SK-N-SH (cell line): ENCODE measurements at regions not wholly inside any gene's neighbourhood (a gene's known extent, or its start where the extent isn't known, plus 50 kb on each side); places are given as distances from the start of the nearest gene placed in this dataset.

ENCODE experiments used
- JUND ChIP-seq: IDR thresholded peaks from 2 replicates; pipeline ENCODE4 v1.4.0; 2012
- NRF1 ChIP-seq: IDR thresholded peaks from 2 replicates; pipeline ENCODE4 v1.6.1; 2012; ENCODE audit warnings: low read depth, mild to moderate bottlenecking, low read length
- POLR2AphosphoS5 ChIP-seq: IDR thresholded peaks from 2 replicates; pipeline ENCODE4 v1.6.1; 2012; ENCODE audit warnings: low read depth, low read length
- RAD21 ChIP-seq: IDR thresholded peaks from 2 replicates; pipeline ENCODE4 v1.6.1; 2012; ENCODE audit warnings: mild to moderate bottlenecking, low read length
- RFX5 ChIP-seq: IDR thresholded peaks from 2 replicates; pipeline ENCODE4 v1.6.1; 2012; ENCODE audit warnings: mild to moderate bottlenecking, improper control_type of control experiment, low read length
- TAF1 ChIP-seq: IDR thresholded peaks from 2 replicates; pipeline ENCODE4 v1.6.1; 2012; ENCODE audit warnings: low read depth, mild to moderate bottlenecking, low read length, moderate library complexity, borderline replicate concordance
- YY1 ChIP-seq: IDR thresholded peaks from 2 replicates; pipeline ENCODE4 v1.4.0; 2012; ENCODE audit warnings: low read depth, mild to moderate bottlenecking
- TF ChIP-seq, protein P1 (sequence below): fragments of 200-600 bp; sonication (generic); IDR thresholded peaks from 2 replicates; pipeline ENCODE4 v1.6.1; 2017; ENCODE audit warnings: antibody characterized with exemption, mild to moderate bottlenecking, moderate library complexity
- TF ChIP-seq, protein P2 (sequence below): fragments of 150-350 bp; IDR thresholded peaks from 2 replicates; pipeline ENCODE4 v1.6.1; 2017; ENCODE audit warnings: antibody characterized with exemption, low read length, low read depth, borderline replicate concordance

DNA sequence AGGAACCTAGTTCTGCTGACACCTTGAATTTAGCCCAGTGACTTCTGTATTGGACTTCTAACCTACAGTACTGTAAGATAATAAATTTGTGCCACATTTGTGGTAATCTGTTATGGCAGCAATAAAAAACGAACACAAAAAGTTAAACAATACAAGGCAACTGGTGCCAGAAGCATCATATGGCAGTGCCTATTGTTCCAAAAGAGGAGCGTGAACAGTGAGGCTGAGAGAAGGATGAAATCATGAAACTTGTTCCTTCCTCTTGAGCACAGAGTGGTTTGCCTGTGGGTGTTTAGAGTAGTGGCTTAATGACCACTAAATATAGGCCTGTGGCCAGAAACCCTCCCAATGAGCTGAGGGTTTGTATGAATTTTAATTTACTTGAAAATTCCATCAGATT is 69.7 kb upstream of the PGRMC2 start:
- TF ChIP-seq, protein P1, sequence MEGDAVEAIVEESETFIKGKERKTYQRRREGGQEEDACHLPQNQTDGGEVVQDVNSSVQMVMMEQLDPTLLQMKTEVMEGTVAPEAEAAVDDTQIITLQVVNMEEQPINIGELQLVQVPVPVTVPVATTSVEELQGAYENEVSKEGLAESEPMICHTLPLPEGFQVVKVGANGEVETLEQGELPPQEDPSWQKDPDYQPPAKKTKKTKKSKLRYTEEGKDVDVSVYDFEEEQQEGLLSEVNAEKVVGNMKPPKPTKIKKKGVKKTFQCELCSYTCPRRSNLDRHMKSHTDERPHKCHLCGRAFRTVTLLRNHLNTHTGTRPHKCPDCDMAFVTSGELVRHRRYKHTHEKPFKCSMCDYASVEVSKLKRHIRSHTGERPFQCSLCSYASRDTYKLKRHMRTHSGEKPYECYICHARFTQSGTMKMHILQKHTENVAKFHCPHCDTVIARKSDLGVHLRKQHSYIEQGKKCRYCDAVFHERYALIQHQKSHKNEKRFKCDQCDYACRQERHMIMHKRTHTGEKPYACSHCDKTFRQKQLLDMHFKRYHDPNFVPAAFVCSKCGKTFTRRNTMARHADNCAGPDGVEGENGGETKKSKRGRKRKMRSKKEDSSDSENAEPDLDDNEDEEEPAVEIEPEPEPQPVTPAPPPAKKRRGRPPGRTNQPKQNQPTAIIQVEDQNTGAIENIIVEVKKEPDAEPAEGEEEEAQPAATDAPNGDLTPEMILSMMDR, result no peak
- TF ChIP-seq, protein P2, sequence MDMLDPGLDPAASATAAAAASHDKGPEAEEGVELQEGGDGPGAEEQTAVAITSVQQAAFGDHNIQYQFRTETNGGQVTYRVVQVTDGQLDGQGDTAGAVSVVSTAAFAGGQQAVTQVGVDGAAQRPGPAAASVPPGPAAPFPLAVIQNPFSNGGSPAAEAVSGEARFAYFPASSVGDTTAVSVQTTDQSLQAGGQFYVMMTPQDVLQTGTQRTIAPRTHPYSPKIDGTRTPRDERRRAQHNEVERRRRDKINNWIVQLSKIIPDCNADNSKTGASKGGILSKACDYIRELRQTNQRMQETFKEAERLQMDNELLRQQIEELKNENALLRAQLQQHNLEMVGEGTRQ, result no peak
- TF ChIP-seq RAD21 (no peak), JUND (no peak), TAF1 (no peak), RFX5 (no peak), POLR2AphosphoS5 (no peak), NRF1 (no peak), YY1 (no peak)
